ENCODE measurements at regions not wholly inside any gene's neighbourhood (a gene's known extent, or its start where the extent isn't known, plus 50 kb on each side); places are given as distances from the start of the nearest gene placed in this dataset.

DNA sequence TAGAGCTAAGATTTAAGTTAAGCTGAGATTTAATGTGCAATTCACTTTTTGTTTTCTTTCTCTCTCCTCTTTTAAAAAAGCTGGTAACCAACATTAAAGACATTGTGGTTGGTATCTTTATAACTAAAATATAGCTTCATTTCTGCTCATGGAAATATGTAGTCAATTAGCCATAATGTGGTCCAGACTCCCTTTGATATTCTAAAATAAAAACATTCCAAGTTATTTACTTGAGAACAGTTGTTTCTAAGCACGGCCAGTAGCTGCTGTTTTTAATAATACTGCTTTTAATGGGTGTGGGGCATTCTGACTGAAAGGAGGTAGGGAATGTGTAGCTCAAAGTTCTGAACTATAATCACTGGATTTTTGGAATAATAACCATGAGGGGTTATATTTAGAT is 183.3 kb upstream of the FBXO11 start (continued):
- TF ChIP-seq ZNF462 (CRISPR knock-in tag; IDR thresholded peaks at IDR 0.05) (no peak), ETS1 (IDR thresholded peaks at IDR 0.05) (no peak), NANOG (IDR thresholded peaks at IDR 0.05; ENCODE audit: borderline replicate concordance) (no peak), ZNF114 (CRISPR knock-in tag; IDR thresholded peaks at IDR 0.05) (no peak), STAT1 (IDR thresholded peaks at IDR 0.05; ENCODE audit: unreplicated experiment) (no peak), JUNB (IDR thresholded peaks at IDR 0.05; ENCODE audit: unreplicated experiment) (no peak), CREB1 (CRISPR knock-in tag; IDR thresholded peaks at IDR 0.05; ENCODE audit: low read depth) (no peak), EZH2phosphoT487 (IDR thresholded peaks at IDR 0.05; ENCODE audit: unreplicated experiment) (no peak), REST (IDR thresholded peaks at IDR 0.05; ENCODE audit: unreplicated experiment) (no peak)

All from GM23338 (cell line).